Tibial nerve (tissue), 4 donors: ENCODE measurements at regions not wholly inside any gene's neighbourhood (a gene's known extent, or its start where the extent isn't known, plus 50 kb on each side); places are given as distances from the start of the nearest gene placed in this dataset.

Experiments used
- DNase-seq, 2 donors: peaks; one replicate each; pipeline ENCODE4 v3.0.0-alpha.2; 2019; ENCODE audit warnings: low spot score in 2 of 2
- H3K27ac ChIP-seq, 4 donors: fragments of 200-600 bp; sonication (generic) in 3 of 4; one replicate each; pipeline ENCODE4 v1.5.1; 2017 to 2019; ENCODE audit warnings: mild to moderate bottlenecking in 1 of 4
- H3K27me3 ChIP-seq, 2 donors: fragments of 200-600 bp; sonication (generic) in 1 of 2; one replicate each; pipeline versions ENCODE4 v1.5.1 to v1.6.0; 2017 to 2019
- H3K36me3 ChIP-seq, 3 donors: fragments of 200-600 bp; sonication (generic); one replicate each; pipeline ENCODE4 v1.5.1; 2018 to 2019
- H3K4me1 ChIP-seq, 4 donors: fragments of 200-600 bp; sonication (generic) in 3 of 4; one replicate each; pipeline ENCODE4 v1.5.1; 2017 to 2019
- H3K4me3 ChIP-seq, 4 donors: fragments of 200-600 bp; sonication (generic) in 3 of 4; one replicate each; pipeline ENCODE4 v1.5.1; 2017 to 2019; ENCODE audit warnings: mild to moderate bottlenecking in 1 of 4, moderate library complexity in 1 of 4
- H3K9me3 ChIP-seq, 4 donors: fragments of 200-600 bp; sonication (generic) in 3 of 4; one replicate each; pipeline ENCODE4 v1.5.1; 2017 to 2019
- CTCF ChIP-seq, 5 experiments: fragments of 200-600 bp in 3 of 5; fragments of 450-650 bp in 2 of 5; sonication (generic) in 3 of 5; IDR thresholded peaks; one replicate each; pipeline ENCODE4 v1.5.1; 2016 to 2019; ENCODE audit warnings: antibody characterized with exemption in 5 of 5, mild to moderate bottlenecking in 3 of 5, moderate library complexity in 2 of 5
- EP300 ChIP-seq, 2 donors: sonication (generic); formaldehyde crosslinking; IDR thresholded peaks; one replicate each; pipeline ENCODE4 v1.6.1; 2017; ENCODE audit warnings: antibody characterized with exemption in 2 of 2, mild to moderate bottlenecking in 1 of 2
- POLR2A ChIP-seq, 2 donors: fragments of 450-650 bp; IDR thresholded peaks; one replicate each; pipeline ENCODE4 v1.6.1; 2017; ENCODE audit warnings: antibody characterized with exemption in 2 of 2, mild to moderate bottlenecking in 2 of 2, moderate library complexity in 2 of 2
- WGBS, 2 donors: methylation state at CpG; one replicate each; pipeline ENCODE4 v1.1.5; 2018; 5-methylcytosine and 5-hydroxymethylcytosine counted together

- Histone ChIP-seq H3K27ac (no peak overlapping the region), H3K27me3 (no peaks in the 10 kb centered on the region), H3K36me3 (no peaks in the 10 kb centered on the region), H3K4me3 (no peak overlapping the region), H3K4me1 (no peaks in the 10 kb centered on the region), H3K9me3 (peaks cover 0 to 11% (median 0%) of the 10 kb centered on the region in 4 donors)
- no peak for DNase-seq
- 89 to 94% methylated on average over 3 of the region's 3 CpGs for WGBS, 2 donors
- TF ChIP-seq POLR2A (IDR thresholded peaks at IDR 0.05) (no peak), CTCF (IDR thresholded peaks at IDR 0.05) (no peak), EP300 (IDR thresholded peaks at IDR 0.05) (no peak)
Measured at GRCh38 chr4:79211490-79211889, 114.4 kb downstream of the NAA11 start.

- no peak overlapping the region for H3K4me3 ChIP-seq
- no peak overlapping the region for H3K27ac ChIP-seq
- no peaks in the 10 kb centered on the region for H3K36me3 ChIP-seq
- no peaks in the 10 kb centered on the region for H3K4me1 ChIP-seq
- H3K27me3 ChIP-seq = no peaks in the 10 kb centered on the region
- TF ChIP-seq POLR2A (IDR thresholded peaks at IDR 0.05) = no peak
- TF ChIP-seq EP300 (IDR thresholded peaks at IDR 0.05) = no peak
- TF ChIP-seq CTCF (IDR thresholded peaks at IDR 0.05) = no peak
- DNase-seq = no peak
- 91 to 95% methylated on average over 7 of the region's 7 CpGs for WGBS, 2 donors
- peaks cover 0 to 19% (median 3%) of the 10 kb centered on the region in 4 donors for H3K9me3 ChIP-seq
Measured at GRCh38 chr4:79210636-79211049, 115.2 kb downstream of the NAA11 start.

- no peaks in the 10 kb centered on the region for H3K4me1 ChIP-seq
- TF ChIP-seq EP300 (IDR thresholded peaks at IDR 0.05) (no peak), POLR2A (IDR thresholded peaks at IDR 0.05) (no peak), CTCF (IDR thresholded peaks at IDR 0.05) (no peak)
- no peak overlapping the region for H3K27ac ChIP-seq
- no peak overlapping the region for H3K4me3 ChIP-seq
- WGBS, 2 donors = 80 to 81% methylated on average over 14 of the region's 14 CpGs
- no peaks in the 10 kb centered on the region for H3K36me3 ChIP-seq
- no peak for DNase-seq
- H3K9me3 ChIP-seq = peaks cover 0 to 25% (median 3%) of the 10 kb centered on the region in 4 donors
- no peaks in the 10 kb centered on the region for H3K27me3 ChIP-seq
Measured at GRCh38 chr4:79209822-79210635, 115.8 kb downstream of the NAA11 start.

DNA sequence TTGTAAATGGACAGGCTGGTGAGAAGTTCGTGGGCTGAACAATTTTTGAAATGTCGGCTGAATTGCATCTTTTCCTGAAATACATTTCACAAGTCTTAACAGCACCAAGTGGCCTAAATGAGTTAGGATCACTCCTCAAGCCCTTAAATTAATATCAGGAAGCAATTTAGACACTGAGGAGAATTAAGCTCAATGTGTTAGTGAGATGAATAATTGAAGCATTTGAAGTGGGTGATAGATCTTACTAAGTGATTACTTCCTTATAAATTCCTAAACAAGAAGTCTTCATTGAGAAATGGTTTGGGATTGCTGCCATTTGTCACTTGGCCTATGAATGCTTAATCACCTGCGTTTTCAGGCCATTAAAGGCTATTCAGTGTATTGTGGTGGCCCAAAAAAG is 116.8 kb downstream of the NAA11 start:
- WGBS, 2 donors = 80 to 81% methylated on average over 3 of the region's 3 CpGs
- H3K27me3 ChIP-seq = no peaks in the 10 kb centered on the region

DNA sequence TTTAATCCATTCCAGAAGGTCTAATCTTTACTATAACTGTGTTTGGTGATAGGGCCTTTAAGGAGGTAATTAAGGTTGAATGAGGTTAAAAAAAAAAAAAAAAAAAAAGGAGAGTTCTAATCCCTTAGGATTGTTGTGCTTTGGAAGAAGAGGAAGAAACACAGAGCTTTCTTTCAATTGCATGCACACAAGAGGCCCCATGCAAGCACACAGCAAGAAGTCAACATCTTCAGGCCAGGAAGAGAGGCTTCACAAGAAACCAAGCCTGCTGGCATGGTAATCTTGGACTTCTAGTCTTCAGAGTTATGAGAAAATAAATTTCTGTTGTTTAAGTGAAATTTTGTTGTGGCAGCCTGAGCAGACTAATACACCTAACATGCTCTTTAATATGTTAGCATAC is 118.6 kb downstream of the NAA11 start:
- DNase-seq = no peak
- no peaks in the 10 kb centered on the region for H3K27me3 ChIP-seq
- no peaks in the 10 kb centered on the region for H3K36me3 ChIP-seq
- H3K4me3 ChIP-seq = no peak overlapping the region
- H3K9me3 ChIP-seq = peaks cover 0 to 20% (median 3%) of the 10 kb centered on the region in 4 donors
- no peak overlapping the region for H3K27ac ChIP-seq
- TF ChIP-seq CTCF (IDR thresholded peaks at IDR 0.05) (no peak), POLR2A (IDR thresholded peaks at IDR 0.05) (no peak), EP300 (IDR thresholded peaks at IDR 0.05) (no peak)
- H3K4me1 ChIP-seq = no peaks in the 10 kb centered on the region

More for the DNA sequence above, 116.8 kb downstream of the NAA11 start:
- Histone ChIP-seq H3K9me3 (peaks cover 0 to 20% (median 3%) of the 10 kb centered on the region in 4 donors), H3K4me1 (no peaks in the 10 kb centered on the region), H3K36me3 (no peaks in the 10 kb centered on the region), H3K4me3 (no peak overlapping the region), H3K27ac (no peak overlapping the region)
- no peak for DNase-seq
- no peak for TF ChIP-seq POLR2A (IDR thresholded peaks at IDR 0.05)
